HG02678 (cell line): ENCODE measurements at regions not wholly inside any gene's neighbourhood (a gene's known extent, or its start where the extent isn't known, plus 50 kb on each side); places are given as distances from the start of the nearest gene placed in this dataset.

ENCODE experiments used
- ATAC-seq: cut with Tn5 transposase; IDR thresholded peaks from one replicate; pipeline ENCODE4 v1.9.1; 2021; ENCODE audit warnings: mild to moderate bottlenecking, moderate library complexity; ENCODE audit not compliant: unreplicated experiment

GRCh38 chr5:171600741-171601265, 181.4 kb downstream of the FGF18 start:
- ATAC-seq = no peak

DNA sequence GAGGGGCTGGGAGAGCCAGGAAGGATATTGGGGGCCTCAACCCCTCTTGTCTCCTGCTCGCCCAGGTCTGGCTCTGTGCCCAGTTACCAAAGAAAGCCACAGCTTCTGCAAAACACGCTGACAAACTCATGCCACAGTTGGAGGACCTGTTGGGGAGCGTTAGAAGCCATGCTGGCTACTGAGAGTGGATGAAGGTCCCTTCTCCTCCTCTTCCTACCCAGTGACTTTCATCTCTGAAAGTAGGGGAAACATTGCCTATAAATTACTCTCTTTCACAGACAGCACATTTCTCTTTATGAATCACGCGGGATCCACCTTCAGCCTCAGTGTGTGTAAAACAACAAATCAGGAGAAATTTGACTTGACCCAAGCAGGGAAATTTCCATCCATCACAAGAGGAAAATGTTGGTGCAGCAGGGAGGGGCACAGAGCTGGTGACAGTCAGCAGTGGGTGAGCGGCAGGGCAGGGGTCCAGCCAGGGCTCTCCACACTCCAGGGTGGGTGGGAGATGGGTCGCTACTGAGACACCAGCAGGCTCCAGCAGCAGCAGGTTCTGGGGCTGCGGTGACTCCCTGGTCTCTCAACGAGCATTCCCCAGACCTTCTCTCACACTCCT, 181.9 kb downstream of the FGF18 start:
- ATAC-seq = no peak

DNA sequence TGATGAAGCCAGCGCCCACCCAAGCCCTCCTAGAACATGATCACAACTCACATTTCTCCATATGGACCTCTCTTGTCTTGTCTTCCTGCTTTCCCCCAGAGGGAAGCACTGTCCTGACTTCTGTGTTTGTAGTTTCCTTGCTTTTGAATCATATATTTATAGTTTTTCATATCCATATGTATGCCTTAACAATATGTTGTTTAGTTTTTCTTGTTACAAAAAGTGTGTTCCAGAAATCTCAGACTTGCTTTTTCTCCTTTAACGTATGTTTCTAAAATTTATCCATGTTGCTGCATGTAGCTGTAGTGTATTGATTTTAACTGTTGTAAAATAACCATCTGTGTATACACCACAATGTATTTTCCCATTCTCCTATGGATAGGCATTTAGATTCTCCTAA, 182.0 kb upstream of the SMIM23 start:
- no peak for ATAC-seq

DNA sequence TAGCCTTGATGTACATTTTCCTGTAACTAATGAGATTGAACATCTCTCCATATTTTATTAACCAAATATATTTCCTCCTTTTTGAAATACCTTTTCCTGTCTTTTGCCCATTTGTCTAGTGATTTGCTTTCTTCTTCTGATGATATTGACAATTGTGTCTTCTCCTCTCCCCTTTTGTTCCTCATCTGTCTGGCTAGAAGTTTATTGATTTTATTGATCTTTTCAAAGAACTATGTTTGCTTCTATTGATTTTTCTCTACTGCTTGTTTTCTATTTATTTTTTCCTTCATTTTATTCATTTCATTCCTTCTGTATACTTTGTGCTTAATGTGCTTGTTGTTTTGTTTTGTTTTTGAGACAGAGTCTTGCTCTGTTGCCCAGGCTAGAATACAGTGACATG, 181.4 kb upstream of the SMIM23 start:
- ATAC-seq = no peak

DNA sequence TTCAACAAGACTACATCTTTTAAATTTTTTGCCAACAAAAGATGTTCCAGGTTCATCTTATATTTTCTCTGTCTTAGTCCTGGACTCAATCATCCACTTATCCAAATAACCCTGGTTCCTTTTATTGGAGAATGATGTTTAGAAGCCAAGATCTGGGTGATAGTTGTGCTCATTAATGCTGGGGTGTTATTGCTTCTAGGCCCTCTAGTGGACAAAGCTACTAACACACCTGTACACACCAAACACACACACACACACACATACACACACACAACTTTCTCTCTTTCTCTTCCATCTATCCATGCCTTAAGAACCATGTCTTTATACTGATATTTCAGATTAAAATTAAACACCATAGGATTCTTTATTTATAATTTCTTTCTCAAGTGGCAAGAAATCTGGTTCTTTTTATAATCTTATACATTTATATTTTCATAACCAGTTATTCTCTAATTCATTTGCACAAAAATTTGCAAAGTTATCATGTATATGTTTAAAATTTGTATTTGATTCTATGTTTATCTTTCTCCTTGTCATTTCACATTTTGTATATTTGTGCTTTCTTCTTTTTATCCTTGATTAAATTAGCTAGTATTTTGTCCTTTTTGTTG, 179.1 kb upstream of the SMIM23 start:
- no peak for ATAC-seq

- no peak for ATAC-seq
Observed at GRCh38 chr5:171607863-171608262, 177.8 kb upstream of the SMIM23 start.

DNA sequence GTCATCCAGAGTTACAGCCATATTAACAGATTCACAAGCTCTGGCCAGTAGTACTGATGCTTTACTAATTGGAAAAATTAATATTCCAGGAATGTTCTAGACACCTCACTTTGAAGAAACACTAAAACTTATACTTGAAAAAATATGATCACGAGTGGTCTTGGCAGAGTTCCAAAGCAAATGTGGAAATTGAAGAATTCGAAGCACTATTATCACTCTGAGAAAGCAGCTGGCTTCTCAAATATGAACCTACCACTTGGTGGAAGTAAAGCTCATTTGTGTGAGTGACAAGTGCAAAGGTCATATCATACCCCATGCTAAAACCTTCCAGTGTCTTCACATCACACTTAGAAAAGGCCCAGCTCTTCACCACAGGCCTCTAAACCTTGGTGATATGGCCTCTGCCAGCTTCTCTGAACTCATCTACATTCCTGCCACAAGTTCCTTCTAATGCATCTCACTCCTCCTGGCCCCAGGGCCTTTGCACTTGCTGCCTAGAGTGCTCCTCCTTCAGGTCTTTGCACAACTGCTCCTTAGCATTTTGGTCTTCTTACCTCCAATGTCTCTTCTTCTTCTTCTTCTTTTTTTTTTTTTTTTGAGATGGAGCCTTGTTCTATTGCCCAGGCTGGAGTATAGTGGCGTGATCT, 175.7 kb upstream of the SMIM23 start:
- ATAC-seq = no peak

- no peak for ATAC-seq
Observed at GRCh38 chr5:171610686-171611085, 174.9 kb upstream of the SMIM23 start.

- ATAC-seq = no peak
Observed at GRCh38 chr5:171612749-171613148, 172.9 kb upstream of the SMIM23 start.

DNA sequence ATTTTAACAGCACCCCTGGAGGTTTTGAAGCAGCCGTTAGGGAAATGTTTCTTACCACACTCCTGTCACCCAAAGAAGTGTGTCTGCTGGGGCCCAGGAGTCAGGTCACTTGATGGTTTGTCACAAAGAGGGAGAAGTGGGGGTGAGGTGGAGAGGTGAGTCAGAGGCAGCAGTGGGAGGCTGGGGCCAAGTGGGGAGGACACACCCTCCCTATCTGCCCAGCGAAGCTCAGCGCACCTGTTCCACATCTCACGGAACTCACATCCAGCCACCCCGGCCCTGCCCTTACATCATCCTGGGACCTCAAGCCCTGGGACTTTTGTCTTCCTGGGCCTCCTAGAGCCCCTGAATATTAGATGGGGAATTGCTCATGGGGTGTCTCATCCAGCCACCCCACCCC, 171.1 kb upstream of the SMIM23 start:
- no peak for ATAC-seq

DNA sequence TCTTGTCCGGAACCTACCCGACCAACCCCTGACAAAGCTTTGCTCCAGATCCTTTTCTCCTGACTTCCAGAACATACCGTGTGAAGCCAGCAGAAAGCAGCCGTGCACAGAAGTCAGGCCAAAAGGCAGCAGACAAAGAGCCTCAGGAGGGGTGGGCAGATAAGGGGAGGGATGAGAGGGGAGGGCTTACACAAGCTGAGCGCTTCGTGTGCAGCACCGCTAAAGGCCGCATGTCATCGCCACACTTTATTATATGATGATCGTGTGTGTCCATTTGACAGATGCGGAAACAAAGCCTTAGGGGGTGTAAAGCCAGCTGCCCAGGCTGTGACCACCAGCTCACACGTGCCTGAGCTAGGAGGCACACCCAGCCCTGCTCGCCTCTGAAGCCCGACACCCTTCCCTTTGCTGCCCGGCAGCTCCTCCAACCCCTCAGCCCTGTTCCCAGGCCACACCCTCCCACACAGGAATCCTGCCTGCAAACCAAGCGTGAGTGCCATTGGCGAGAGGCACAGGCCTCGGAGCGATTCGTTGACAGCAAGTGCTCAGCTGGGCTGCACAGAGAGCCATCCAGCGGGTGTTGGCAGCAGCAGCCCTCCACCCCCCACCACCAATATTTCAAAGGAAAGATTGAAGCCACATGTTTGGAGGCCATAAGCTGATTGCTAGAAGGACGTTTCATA, 170.5 kb upstream of the SMIM23 start:
- no peak for ATAC-seq

- ATAC-seq = no peak
Observed at GRCh38 chr5:171615705-171616640, 169.6 kb upstream of the SMIM23 start.

- ATAC-seq = no peak
Observed at GRCh38 chr5:171617266-171617665, 168.4 kb upstream of the SMIM23 start.

GRCh38 chr5:171617817-171618591, 167.6 kb upstream of the SMIM23 start:
- no peak for ATAC-seq

DNA sequence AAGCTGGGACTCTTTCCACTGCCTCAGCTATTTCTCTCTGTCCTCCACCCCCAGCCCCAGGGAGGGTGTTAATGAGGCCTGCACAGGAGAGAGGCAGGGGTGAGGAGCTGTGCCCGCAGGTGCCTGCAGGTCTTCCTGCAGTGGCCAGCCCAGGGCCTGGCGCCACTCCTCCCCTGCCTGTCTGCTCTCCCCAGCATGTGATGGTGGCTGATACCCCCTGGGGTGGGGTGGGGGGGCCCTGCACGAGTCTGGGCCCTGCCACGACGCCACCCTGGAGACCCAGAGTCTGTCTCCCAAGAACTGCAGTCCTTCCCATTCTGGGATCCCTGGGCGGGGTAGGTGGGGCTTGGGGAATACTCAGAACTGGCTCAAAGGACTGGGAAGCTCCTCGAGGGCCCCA, 166.4 kb upstream of the SMIM23 start:
- ATAC-seq = no peak

GRCh38 chr5:171619744-171620143, 165.9 kb upstream of the SMIM23 start:
- no peak for ATAC-seq

DNA sequence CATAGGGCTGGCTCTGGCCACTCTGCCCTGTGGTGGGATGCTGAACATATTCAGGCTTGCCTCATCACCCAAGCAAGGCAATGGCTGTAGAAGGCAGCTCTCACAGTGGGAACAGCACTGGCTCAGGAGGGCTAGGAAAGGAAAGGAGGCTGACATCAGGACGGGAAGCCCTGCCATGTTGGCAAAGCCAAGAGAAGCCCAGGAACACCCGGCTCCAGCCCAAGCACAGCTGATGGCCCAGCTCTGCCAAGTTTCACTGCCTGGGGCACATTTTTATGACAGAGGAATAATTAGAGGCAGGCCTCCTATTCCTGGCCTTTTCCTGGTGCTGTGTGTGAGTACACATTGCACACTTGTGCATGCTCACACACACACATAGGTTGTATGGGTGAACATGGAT, 163.6 kb upstream of the SMIM23 start:
- ATAC-seq = no peak

- ATAC-seq = no peak
Observed at GRCh38 chr5:171623107-171623506, 162.5 kb upstream of the SMIM23 start.

GRCh38 chr5:171623551-171624097, 162.0 kb upstream of the SMIM23 start:
- no peak for ATAC-seq

DNA sequence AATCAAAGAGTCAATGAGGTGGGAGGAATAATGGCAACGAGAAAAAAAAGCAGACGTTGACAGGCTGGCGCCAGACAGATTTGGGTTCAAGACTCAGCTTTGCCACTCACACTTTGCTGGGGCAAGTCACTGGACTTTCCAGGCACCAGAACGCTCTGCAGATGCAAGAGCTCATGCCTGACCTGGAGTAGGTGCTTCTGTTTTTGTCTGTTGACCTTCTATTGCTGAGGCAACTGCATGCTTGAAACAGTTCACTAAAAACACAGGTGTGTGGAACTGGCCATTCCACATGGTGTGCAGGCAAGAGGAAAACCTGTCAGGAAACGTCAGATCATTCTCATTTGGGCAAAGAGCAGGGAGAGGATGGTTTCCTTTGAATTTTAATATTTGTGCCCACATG, 161.2 kb upstream of the SMIM23 start:
- no peak for ATAC-seq
